NT2/D1 (cell line): ENCODE measurements at regions not wholly inside any gene's neighbourhood (a gene's known extent, or its start where the extent isn't known, plus 50 kb on each side); places are given as distances from the start of the nearest gene placed in this dataset.

Experiments
- SUZ12 ChIP-seq: IDR thresholded peaks from 2 replicates; pipeline ENCODE4 v1.6.1; 2011; ENCODE audit not compliant: insufficient read length, insufficient read depth; ENCODE audit errors: extremely low read depth
- YY1 ChIP-seq: IDR thresholded peaks from 2 replicates; pipeline ENCODE4 v1.6.1; 2011; ENCODE audit not compliant: insufficient read length, insufficient read depth
- ZNF274 ChIP-seq: IDR thresholded peaks from 2 replicates; pipeline ENCODE4 v1.6.1; 2011; ENCODE audit warnings: mild to moderate bottlenecking, low read depth, low read length

GRCh38 chr1:47506053-47506452 is 68.2 kb downstream of the FOXD2 start:
- no peak for TF ChIP-seq ZNF274
- no peak for TF ChIP-seq YY1
- TF ChIP-seq SUZ12, result no peak
